Stimulated activated CD4-positive, alpha-beta T cell treated with anti-CD3 and anti-CD28 coated beads, Interleukin-1b, Interleukin-23, amount 100 ng/mL, for 24 hours (primary cell): ENCODE measurements at regions not wholly inside any gene's neighbourhood (a gene's known extent, or its start where the extent isn't known, plus 50 kb on each side); places are given as distances from the start of the nearest gene placed in this dataset.
"Not testable (repeated sequence)": the region's sequence is repeated elsewhere in the genome, so short reads cannot be mapped to it uniquely, and the experiment has no call there.

Experiments
- DNase-seq, 4 experiments: peaks; one replicate each; pipeline ENCODE4 v3.0.0-alpha.2; 2020; ENCODE audit warnings: low read depth in 4 of 4, low spot score in 1 of 4

- no peak for DNase-seq
Measured at GRCh38 chr4:148676344-148676743, 234.1 kb upstream of the NR3C2 start.

DNA sequence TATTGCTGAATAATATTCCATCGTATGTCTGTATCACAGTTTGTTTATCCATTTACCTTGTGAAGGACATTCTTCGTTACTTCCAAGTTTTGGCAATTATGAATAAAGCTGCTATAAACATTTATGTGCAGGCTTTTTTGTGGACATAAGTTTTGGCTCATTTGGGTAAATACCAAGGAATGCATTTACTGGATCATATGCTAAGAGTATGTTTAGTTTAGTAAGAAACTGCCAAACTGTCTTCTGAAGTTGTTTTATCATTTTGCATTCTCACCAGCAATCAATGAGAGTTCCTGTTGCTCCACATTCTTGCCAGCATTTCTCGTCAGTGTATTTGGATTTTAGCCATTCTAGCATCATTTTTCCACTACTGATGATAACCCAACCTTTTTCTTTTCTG, 232.7 kb upstream of the NR3C2 start:
- DNase-seq: no peak

DNA sequence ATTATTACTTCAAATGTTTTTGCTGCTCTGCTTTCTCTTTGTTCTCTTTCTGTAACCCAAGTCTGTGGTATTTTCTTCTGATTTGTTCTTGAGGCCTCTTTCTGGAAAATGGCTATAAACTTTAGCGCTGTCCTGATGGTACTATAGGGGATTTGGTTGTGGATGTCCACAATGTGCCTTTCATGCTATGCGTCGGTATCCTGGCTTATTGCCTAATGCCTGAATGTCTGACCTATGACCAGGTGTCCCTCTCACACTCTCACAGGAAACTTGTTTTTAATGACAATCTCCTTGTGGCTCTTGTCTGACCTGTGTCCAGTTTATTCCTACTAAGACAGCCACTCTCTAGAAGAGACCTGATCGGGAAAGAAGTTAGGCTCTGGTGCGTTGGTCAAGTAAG, 222.4 kb upstream of the NR3C2 start:
- DNase-seq: no peak

DNA sequence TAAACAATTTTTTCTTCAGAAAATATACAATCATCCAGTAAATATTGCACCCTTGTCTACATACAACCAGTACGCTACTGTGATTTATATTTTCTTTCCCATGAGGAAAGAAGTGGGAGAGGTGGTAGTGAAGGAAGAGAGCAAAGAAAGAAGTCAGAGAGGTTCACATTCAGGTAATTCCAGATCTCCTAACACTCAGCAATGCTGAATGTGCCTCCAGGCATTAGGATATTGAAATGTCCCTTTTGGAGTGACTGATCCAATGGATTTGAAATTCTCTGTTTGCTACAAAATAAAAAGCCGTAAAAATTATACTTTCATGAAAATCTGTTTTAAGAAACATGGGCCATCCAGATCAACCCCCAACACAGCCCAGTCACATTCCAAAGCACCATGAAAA, 211.9 kb upstream of the NR3C2 start:
- no peak for DNase-seq

DNA sequence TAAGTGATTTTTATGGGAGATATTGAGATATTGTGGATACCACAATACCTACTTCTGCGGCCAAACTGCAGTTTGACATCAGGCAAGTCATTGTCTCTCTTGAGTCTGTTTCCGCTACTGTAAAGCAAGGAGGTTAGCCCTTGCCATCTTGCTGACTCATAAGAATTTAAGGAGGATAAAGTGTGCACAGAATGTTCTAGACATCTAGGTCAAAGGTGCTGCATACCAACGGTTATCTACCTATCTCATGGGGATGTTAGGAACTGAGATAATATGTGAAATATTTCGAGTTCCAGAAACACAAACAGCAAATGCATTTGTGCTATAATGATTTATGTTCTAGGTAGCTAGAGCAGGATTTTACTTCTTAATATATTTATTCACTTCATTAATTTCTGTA, 211.5 kb upstream of the NR3C2 start:
- no peak for DNase-seq

- DNase-seq: no peak
Measured at GRCh38 chr4:148651991-148652390, 209.8 kb upstream of the NR3C2 start.

DNA sequence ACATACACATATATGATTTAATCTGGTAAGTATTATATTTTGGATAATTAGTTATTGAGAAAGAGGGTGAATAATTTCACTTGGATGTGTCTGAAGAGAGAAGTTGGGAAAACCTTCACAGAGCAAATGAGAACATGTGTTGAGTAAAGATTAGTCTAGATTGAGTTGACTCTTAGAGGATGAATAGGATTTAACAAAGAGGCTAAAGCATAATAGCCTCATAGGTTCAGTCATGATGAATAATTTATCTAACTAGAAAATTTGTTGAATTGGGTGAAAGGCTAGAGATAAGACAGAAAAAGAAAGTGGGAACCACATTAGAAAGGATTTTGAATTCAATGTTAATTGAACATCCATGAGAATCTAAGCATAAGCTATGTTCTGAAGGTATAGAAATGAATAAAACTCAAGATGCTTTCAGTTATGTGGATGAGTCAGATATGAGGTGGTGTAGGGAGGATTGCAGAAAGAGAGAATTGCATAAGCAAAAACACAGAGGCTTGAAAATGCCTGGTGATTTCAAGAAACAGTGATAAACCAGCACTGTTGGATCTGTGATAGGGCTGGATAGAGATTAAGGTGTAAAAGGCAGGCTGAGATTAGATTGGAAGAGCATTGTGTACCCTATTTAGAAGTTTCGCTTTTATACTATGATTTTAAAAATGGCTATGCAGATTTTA, 207.6 kb upstream of the NR3C2 start:
- DNase-seq: no peak

GRCh38 chr4:148643851-148644250, 201.6 kb upstream of the NR3C2 start:
- no peak for DNase-seq

- DNase-seq: no peak
Measured at GRCh38 chr4:148642907-148643306, 200.7 kb upstream of the NR3C2 start.

DNA sequence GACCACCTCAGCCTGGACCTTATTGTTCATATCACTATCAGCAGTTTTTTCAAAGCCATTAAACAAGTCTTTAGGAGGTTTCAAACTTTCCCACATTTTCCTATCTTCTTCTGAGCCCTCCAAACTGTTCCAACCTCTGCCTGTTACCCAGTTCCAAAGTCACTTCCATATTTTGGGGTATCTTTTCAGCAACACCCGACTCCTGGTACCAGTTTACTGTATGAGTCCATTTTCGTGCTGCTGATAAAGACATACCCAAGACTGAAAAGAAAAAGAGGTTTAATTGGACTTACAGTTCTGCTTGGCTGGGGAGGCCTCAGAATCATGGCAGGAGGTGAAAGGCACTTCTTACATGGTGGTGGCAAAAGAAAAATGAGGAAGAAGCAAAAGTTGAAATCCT, 195.9 kb upstream of the NR3C2 start:
- DNase-seq: not testable (repeated sequence)

- DNase-seq: not testable (repeated sequence)
Measured at GRCh38 chr4:148637453-148637852, 195.2 kb upstream of the NR3C2 start.

- DNase-seq: no peak
Measured at GRCh38 chr4:148634476-148634875, 192.3 kb upstream of the NR3C2 start.

- DNase-seq: no peak
Measured at GRCh38 chr4:148633720-148634119, 191.5 kb upstream of the NR3C2 start.

- DNase-seq: no peak
Measured at GRCh38 chr4:148632476-148632875, 190.3 kb upstream of the NR3C2 start.

DNA sequence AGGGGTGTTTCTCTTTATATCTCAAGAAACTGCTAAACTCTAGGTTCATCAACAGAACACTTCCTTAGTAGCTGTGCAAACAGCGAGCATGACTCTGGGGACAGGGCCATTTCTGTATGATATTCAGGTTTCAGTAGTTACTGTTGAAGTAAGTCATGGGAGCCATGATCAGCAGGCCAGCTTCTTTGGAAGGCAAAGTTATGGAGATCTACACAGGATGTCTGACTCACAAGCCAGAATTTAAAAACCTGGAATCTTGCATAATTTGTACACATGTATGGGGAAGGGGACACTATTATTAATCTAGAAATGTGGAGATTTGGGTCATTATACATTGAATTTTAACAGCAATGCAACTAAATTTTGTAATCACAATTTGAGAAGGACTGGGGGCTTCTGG, 187.8 kb upstream of the NR3C2 start:
- DNase-seq: no peak

DNA sequence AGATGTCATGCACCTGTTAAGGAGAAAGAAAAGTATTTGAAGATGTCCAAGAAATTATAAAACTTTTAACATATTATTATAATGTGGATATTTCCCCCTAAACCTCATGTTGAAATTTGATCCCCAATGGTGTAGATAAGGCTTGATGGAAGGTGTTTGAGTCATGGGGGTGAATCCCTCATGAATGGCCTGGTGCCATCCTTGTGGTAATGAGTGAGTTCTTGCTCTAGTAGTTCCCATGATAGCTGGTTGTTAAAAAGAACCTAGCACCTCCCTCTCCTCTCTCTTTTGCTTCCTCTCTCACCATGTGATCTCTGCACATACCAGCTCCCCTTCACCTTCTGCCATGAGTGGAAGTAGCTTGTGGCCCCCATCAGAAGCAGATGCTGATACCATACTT, 176.6 kb upstream of the NR3C2 start:
- no peak for DNase-seq

- DNase-seq: no peak
Measured at GRCh38 chr4:148608968-148609367, 166.8 kb upstream of the NR3C2 start.

DNA sequence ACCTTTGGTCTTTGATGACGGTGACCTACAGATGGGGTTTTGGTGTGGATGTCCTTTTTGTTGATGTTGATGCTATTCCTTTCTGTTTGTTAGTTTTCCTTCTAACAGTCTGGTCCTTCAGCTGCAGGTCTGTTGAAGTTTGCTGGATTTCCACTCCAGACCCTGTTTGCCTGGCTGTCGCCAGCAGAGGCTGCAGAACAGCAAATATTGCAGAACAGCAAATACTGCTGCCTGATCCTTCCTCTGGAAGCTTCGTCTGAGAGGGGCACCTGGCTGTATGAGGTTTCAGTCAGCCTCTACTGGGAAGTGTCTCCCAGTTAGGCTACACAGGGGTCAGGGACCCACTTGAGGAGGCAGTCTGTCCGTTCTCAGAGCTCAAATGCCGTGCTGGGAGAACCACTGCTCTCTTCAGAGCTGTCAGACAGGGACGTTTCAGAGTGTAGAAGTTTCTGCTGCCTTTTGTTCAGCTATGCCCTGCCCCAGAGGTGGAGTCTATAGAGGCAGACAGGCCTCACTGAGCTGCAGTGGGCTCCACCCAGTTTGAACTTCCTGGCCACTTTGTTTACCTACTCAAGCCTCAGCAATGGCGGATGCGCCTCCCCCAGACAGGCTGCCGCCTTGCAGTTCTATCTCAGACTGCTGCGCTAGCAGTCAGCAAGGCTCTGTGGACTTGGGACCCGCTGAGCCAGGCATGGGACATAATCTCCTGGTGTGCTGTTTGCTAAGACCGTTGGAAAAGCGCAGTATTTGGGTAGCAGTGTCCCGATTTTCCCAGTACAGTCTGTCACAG, 156.4 kb upstream of the NR3C2 start:
- DNase-seq: not testable (repeated sequence)

DNA sequence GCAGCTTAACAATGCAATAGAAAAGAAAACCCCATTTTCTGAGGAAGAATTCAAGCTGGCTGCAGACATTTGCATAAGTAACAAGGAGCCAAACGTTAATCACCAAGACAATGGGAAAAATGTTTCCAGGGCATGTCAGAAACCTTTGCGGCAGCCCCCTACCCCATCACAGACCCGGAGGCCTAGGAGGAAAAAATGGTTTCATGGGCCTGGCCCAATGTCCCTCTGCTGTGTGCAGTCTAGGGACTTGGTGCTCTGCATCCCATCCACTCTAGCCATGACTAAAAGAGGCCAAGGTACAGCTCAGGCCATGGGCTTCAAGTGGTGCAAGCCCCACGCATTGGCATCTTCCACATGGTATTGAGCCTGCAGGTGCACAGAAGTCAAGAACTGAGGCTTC, 147.0 kb upstream of the NR3C2 start:
- no peak for DNase-seq

DNA sequence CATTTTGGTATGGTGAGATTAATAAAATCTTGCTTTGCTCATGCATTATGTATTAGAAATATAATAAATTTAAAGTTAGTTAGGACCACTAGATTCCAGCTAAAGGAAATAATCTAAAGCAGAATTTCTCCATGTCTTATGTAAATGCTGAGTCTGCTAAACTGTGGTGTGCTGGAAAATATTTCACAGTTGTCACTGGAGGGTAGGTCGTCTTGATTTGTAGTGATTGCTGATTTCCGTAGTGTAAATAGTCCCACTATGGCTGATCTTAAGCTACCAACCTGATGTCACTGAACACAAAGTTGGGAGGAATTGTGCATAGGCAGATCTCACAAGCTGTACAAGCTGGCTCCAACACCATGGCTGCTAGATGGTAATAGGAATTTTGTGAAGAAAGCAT, 133.4 kb upstream of the NR3C2 start:
- no peak for DNase-seq

GRCh38 chr4:148574911-148575310, 132.7 kb upstream of the NR3C2 start:
- DNase-seq: no peak

DNA sequence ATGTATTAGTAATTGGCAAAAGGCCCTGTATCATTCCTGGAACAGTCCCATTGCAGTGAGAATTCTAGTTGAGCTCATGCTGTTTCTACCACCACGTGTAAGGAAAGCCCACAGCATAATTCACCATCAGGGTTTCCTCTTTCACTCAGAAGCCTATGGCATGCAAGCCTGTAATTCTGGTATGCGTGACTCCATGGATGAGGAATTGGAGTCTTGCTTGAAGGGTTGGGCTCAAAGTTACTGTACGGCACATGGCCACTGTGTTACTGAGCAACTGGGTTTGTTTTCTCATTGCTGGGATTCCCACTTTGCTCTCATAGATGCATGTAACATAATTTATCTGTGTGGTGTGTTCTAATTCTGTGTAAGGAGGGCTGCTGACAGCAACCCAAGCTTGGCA, 132.3 kb upstream of the NR3C2 start:
- DNase-seq: no peak

DNA sequence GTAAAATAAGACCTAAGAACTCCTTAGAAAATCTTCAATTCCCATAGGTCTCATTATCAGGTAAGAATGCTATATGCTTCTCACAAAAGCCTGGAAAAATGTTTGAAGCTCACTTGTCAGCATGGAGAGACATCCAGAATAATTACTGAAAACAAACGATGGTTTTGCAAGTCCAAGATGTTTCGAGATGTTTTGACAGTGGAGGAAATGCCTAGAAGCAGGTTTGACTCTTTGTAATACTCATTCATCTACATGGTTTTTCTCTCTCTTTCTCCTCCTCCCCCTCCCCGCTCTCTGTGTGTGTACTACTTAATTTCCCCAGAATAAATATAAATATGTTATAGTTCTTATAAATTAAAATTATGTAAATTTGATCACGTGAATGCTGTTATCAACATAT, 131.9 kb upstream of the NR3C2 start:
- DNase-seq: no peak
